HG02973 (cell line): ENCODE measurements at regions not wholly inside any gene's neighbourhood (a gene's known extent, or its start where the extent isn't known, plus 50 kb on each side); places are given as distances from the start of the nearest gene placed in this dataset.

Experiments
- ATAC-seq: cut with Tn5 transposase; IDR thresholded peaks from one replicate; pipeline ENCODE4 v1.9.1; 2021; ENCODE audit warnings: moderate library complexity; ENCODE audit not compliant: unreplicated experiment

DNA sequence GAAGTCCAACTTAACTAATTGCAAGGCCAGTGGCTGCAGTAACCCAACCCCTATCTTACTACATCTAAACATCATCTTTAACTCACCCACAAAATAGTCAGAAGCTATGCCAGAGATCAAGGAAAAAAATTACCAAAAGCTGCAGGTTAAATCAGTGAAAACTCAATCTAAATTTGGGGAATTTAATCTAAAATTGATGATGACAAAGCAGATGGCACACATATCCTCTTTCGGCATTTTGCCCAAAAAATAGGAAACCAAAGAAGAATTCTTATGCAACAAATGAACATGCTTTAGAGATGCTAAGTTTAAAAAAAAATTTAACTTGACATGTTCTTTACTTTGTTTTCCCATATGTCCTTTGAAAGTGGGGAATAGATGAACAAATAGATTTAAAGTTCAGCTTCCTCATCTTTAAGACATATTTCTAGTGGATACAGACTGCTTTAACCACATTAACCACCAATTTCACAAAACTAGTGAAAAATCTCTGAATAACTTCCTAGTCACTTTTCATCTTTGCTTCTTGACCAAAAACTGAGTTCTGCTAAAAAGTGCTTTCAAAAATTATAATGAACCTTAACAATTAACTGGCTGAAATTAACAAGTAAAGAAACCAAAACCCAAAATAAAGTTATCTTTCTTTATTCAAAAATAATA, 74.3 kb upstream of the CCDC150 start:
- no peak for ATAC-seq

DNA sequence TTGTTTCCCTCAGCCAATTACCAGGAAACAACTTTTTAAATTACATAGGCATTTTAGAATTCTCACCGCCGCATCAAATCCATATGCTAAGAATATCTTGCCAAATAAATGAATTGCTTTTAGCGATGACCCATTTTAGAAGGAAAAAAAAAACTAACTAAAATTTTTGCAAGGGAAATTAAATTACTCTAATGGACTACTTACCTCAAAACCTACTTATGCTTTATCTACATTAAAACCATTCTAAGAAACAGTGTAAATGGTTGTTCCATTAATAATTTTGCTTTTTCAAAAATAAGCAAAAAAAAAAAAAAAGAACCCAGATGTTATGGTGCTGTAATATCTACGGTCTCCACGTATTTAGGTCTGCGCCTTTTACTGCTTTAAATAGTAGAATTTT, 73.5 kb upstream of the CCDC150 start:
- ATAC-seq: no peak

- ATAC-seq: no peak
Observed at GRCh38 chr2:196566961-196567666, 72.4 kb upstream of the CCDC150 start.

DNA sequence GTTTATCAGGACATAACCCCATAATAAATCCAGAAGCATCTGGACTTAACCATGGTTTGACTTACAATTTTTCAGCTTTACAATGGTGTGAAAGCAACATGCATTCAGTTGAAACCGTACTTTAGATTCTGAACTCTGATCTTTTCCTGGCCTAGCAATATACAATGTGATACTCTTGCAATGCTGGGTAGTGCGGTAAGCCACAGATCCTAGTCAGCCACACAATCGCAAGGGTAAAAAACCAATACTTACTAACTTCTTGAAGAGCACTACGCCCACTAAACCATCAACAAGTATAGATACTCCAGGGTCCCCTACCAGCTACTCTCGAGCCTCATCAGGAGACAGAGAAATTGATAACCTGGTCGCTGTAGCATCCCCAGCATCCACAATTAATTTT, 71.0 kb upstream of the CCDC150 start:
- no peak for ATAC-seq

DNA sequence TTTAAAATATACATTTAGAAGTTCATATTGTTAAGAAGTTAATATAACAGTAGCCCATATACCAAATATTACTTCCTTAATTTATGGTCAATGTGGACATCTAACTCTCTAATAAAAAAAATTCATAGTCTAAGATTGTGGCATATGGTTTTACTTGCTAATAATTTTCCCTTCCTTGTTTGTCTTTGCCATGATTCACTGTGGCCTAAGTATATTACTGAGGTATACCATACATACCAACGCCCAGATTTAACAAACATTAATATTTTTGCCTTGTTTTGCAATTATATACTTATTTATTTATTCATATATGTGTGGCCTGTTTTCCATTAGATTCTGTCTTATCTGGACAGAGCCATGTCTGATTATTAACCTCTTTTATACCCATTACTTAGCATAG, 54.6 kb upstream of the CCDC150 start:
- no peak for ATAC-seq

DNA sequence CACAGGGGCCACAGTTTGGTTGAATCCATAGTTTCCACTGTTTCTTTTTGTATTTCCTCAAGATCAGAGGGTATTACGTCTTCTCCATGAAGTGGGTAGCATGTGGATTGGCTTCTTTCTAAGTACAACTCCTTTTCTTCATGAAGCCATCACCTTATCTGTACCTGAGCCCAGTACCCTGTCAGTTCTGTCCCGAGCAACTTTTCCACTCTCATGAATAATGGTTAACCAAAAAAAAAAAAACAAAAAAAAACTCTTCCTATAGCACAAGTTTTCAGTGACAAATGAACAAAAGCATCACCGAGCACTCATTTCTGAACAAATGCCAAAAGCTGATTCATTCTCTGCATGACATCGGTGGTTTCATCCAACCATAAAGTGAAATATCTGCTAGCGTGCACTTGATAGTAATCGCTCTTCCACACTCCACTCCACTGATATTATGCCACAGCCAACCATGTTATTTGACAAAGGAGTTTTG, 53.0 kb upstream of the CCDC150 start:
- no peak for ATAC-seq

- ATAC-seq: no peak
Observed at GRCh38 chr2:196587056-196587455, 52.5 kb upstream of the CCDC150 start.

GRCh38 chr2:196587739-196588138, 51.8 kb upstream of the CCDC150 start:
- no peak for ATAC-seq

GRCh38 chr2:196589419-196589818, 50.1 kb upstream of the CCDC150 start:
- ATAC-seq: no peak
